H9 (cell line): ENCODE measurements at regions not wholly inside any gene's neighbourhood (a gene's known extent, or its start where the extent isn't known, plus 50 kb on each side); places are given as distances from the start of the nearest gene placed in this dataset.

Source experiments
- DNase-seq: peaks from one replicate; pipeline ENCODE4 v3.0.0-alpha.2; 2017
- H2AFZ ChIP-seq: one replicate; pipeline ENCODE4 v1.6.1; 2013; ENCODE audit warnings: mild to moderate bottlenecking, low read length, control low read depth, moderate library complexity
- H2AK5ac ChIP-seq: 2 replicates; pipeline ENCODE4 v1.6.1; 2013; ENCODE audit warnings: low read length, control low read depth, mixed read lengths; ENCODE audit not compliant: insufficient read length
- H2BK120ac ChIP-seq: one replicate; pipeline ENCODE4 v1.6.1; 2013; ENCODE audit warnings: low read depth, mild to moderate bottlenecking, low read length, control low read depth, inconsistent platforms; ENCODE audit not compliant: poor library complexity, severe bottlenecking
- H2BK12ac ChIP-seq: 2 replicates; pipeline ENCODE4 v1.6.1; 2013; ENCODE audit warnings: low read length, control low read depth, mixed read lengths, low read depth; ENCODE audit not compliant: insufficient read length
- H2BK15ac ChIP-seq: 2 replicates; pipeline ENCODE4 v1.6.1; 2013; ENCODE audit warnings: low read depth, low read length, control low read depth
- H2BK20ac ChIP-seq: one replicate; pipeline ENCODE4 v1.6.1; 2013; ENCODE audit warnings: low read depth, mild to moderate bottlenecking, low read length, control low read depth, inconsistent platforms; ENCODE audit not compliant: poor library complexity, severe bottlenecking
- H2BK5ac ChIP-seq: 2 replicates; pipeline ENCODE4 v1.6.1; 2013; ENCODE audit warnings: low read length, control low read depth, mixed read lengths; ENCODE audit not compliant: insufficient read length
- H3K14ac ChIP-seq: 2 replicates; pipeline ENCODE4 v1.6.1; 2013; ENCODE audit warnings: low read length, control low read depth; ENCODE audit not compliant: insufficient read depth
- H3K18ac ChIP-seq: 2 replicates; pipeline ENCODE4 v1.6.1; 2013; ENCODE audit warnings: low read depth, mild to moderate bottlenecking, mixed read lengths, low read length, control low read depth; ENCODE audit not compliant: insufficient read length
- H3K23ac ChIP-seq: 2 replicates; pipeline ENCODE4 v1.6.1; 2013; ENCODE audit warnings: low read length, control low read depth, mixed read lengths, low read depth; ENCODE audit not compliant: insufficient read length
- H3K23me2 ChIP-seq: 2 replicates; pipeline ENCODE4 v1.6.1; 2013; ENCODE audit warnings: low read depth, mild to moderate bottlenecking, mixed read lengths, low read length, control low read depth; ENCODE audit not compliant: insufficient read length, poor library complexity, severe bottlenecking
- H3K27ac ChIP-seq: 2 replicates; pipeline ENCODE4 v1.5.1; 2013; ENCODE audit warnings: low read length, control low read depth, mixed read lengths, low read depth; ENCODE audit not compliant: insufficient read length
- H3K27me3 ChIP-seq: 2 replicates; pipeline ENCODE4 v1.6.1; 2013; ENCODE audit warnings: low read length, control low read depth, inconsistent platforms; ENCODE audit not compliant: insufficient read depth
- H3K4ac ChIP-seq: 2 replicates; pipeline ENCODE4 v1.6.1; 2013; ENCODE audit warnings: low read depth, mild to moderate bottlenecking, control low read depth, inconsistent platforms, low read length, moderate library complexity
- H3K4me1 ChIP-seq: 2 replicates; pipeline ENCODE4 v1.6.1; 2013; ENCODE audit warnings: low read length, control low read depth, inconsistent platforms; ENCODE audit not compliant: insufficient read depth
- H3K4me2 ChIP-seq: 2 replicates; pipeline ENCODE4 v1.6.1; 2013; ENCODE audit warnings: low read length, control low read depth, mixed read lengths; ENCODE audit not compliant: insufficient read length, insufficient read depth
- H3K56ac ChIP-seq: 2 replicates; pipeline ENCODE4 v1.6.1; 2013; ENCODE audit warnings: low read depth, mild to moderate bottlenecking, mixed read lengths, low read length, control low read depth; ENCODE audit not compliant: insufficient read length
- H3K79me1 ChIP-seq: 2 replicates; pipeline ENCODE4 v1.6.1; 2013; ENCODE audit warnings: low read depth, mild to moderate bottlenecking, moderate library complexity, low read length, control low read depth, inconsistent platforms; ENCODE audit not compliant: insufficient read depth, poor library complexity, severe bottlenecking
- H3K79me2 ChIP-seq: 2 replicates; pipeline ENCODE4 v1.6.1; 2013; ENCODE audit warnings: low read length, control low read depth, inconsistent platforms; ENCODE audit not compliant: insufficient read depth
- H3K9ac ChIP-seq: 2 replicates; pipeline ENCODE4 v1.6.1; 2013; ENCODE audit warnings: low read length, control low read depth, mixed read lengths; ENCODE audit not compliant: insufficient read length; ENCODE audit errors: extremely low read depth
- H3K9me3 ChIP-seq: one replicate; pipeline ENCODE4 v1.6.1; 2013; ENCODE audit warnings: low read depth, low read length, inconsistent platforms; ENCODE audit not compliant: control insufficient read depth
- H3T11ph ChIP-seq: one replicate; pipeline ENCODE4 v1.6.1; 2013; ENCODE audit warnings: mild to moderate bottlenecking, low read length, control low read depth, inconsistent platforms
- H4K20me1 ChIP-seq: one replicate; pipeline ENCODE4 v1.6.1; 2013; ENCODE audit not compliant: control insufficient read depth, insufficient read length, insufficient read depth
- H4K5ac ChIP-seq: 2 replicates; pipeline ENCODE4 v1.6.1; 2013; ENCODE audit warnings: low read depth, mild to moderate bottlenecking, mixed read lengths, low read length, control low read depth; ENCODE audit not compliant: insufficient read length
- H4K8ac ChIP-seq: replicated peaks from 2 replicates; pipeline ENCODE4 v1.6.1; 2013; ENCODE audit warnings: low read length, control low read depth, mixed read lengths, low read depth; ENCODE audit not compliant: insufficient read length
- H4K91ac ChIP-seq: 2 replicates; pipeline ENCODE4 v1.6.1; 2013; ENCODE audit warnings: low read depth, mild to moderate bottlenecking, moderate library complexity, mixed read lengths, low read length, control low read depth; ENCODE audit not compliant: insufficient read length
- H3K27ac Mint-ChIP-seq, 3 experiments: 2 replicates in 2 of 3; 3 replicates in 1 of 3; pipeline ENCODE4 v1.8.0; 2020 to 2021; ENCODE audit warnings: mixed read lengths in 3 of 3, mild to moderate bottlenecking in 1 of 3, moderate library complexity in 1 of 3
- H3K27me3 Mint-ChIP-seq: 2 replicates; pipeline ENCODE4 v1.8.0; 2021; ENCODE audit warnings: low read depth, mild to moderate bottlenecking, moderate library complexity, mixed read lengths
- H3K36me3 Mint-ChIP-seq, 3 experiments: 2 replicates in 2 of 3; 3 replicates in 1 of 3; pipeline ENCODE4 v1.8.0; 2020 to 2021; ENCODE audit warnings: low read depth in 3 of 3, mixed read lengths in 3 of 3; ENCODE audit not compliant: insufficient read depth in 1 of 3
- H3K4me1 Mint-ChIP-seq, 2 experiments: 2 replicates each; pipeline ENCODE4 v1.8.0; 2020; ENCODE audit warnings: mixed read lengths in 2 of 2
- H3K4me3 Mint-ChIP-seq, 2 experiments: 2 replicates in 1 of 2; 3 replicates in 1 of 2; pipeline ENCODE4 v1.8.0; 2020 to 2021; ENCODE audit warnings: mild to moderate bottlenecking in 2 of 2, mixed read lengths in 2 of 2, moderate library complexity in 1 of 2
- H3K9me3 Mint-ChIP-seq, 2 experiments: 2 replicates in 1 of 2; 3 replicates in 1 of 2; pipeline ENCODE4 v1.8.0; 2020; ENCODE audit warnings: mild to moderate bottlenecking in 2 of 2, mixed read lengths in 2 of 2, moderate library complexity in 1 of 2
- CTCF ChIP-seq: fragments of 200-600 bp; sonication (generic); conservative IDR thresholded peaks from 3 replicates; pipeline ENCODE4 v1.8.0; 2021; ENCODE audit warnings: antibody characterized with exemption, mild to moderate bottlenecking
- WGBS: extraction: QIAGEN DNeasy Blood & Tissue Kit; methylation state at CpG from one replicate; pipeline ENCODE4 v1.1.7; 2013; ENCODE audit warnings: missing lambda C conversion rate, low lambda C conversion rate, mixed read lengths; ENCODE audit not compliant: insufficient read length; ENCODE audit errors: extremely low coverage; 5-methylcytosine and 5-hydroxymethylcytosine counted together

GRCh38 chr15:86028961-86029360, 50.7 kb upstream of the AGBL1 start:
- no CpG with 5 or more reads among the region's 4 CpGs for WGBS

More at GRCh38 chr15:86028961-86029360, 50.7 kb upstream of the AGBL1 start:
- Mint-ChIP-seq H3K4me3 (no peak overlapping the region), H3K4me1 (no peaks in the 10 kb centered on the region), H3K9me3 (no peaks in the 10 kb centered on the region; a peak in 1 of 5 replicates), H3K36me3 (no peaks in the 10 kb centered on the region), H3K27me3 (no peaks in the 10 kb centered on the region), H3K27ac (no peak overlapping the region)
- no peak overlapping the region for H2BK20ac ChIP-seq
- no peak overlapping the region for H3K23ac ChIP-seq
- no peak overlapping the region for H3K14ac ChIP-seq
- H3K4ac ChIP-seq = no peak overlapping the region
- no peaks in the 10 kb centered on the region for H3K4me1 ChIP-seq
- H3K27ac ChIP-seq = no peak overlapping the region
- H3T11ph ChIP-seq = no peak overlapping the region
- H3K4me2 ChIP-seq = no peak overlapping the region
- H3K18ac ChIP-seq = no peak overlapping the region
- no peak overlapping the region for H2BK15ac ChIP-seq
- no peaks in the 10 kb centered on the region for H3K79me1 ChIP-seq
- no peak overlapping the region for H4K8ac ChIP-seq
- no peaks in the 10 kb centered on the region for H3K23me2 ChIP-seq
- DNase-seq = no peak
- H2AK5ac ChIP-seq = no peak overlapping the region
- H2BK5ac ChIP-seq = no peak overlapping the region
- no peak overlapping the region for H2AFZ ChIP-seq
- H4K20me1 ChIP-seq = no peaks in the 10 kb centered on the region
- H4K91ac ChIP-seq = no peak overlapping the region
- H3K56ac ChIP-seq = no peak overlapping the region
- no peaks in the 10 kb centered on the region for H3K27me3 ChIP-seq
- H4K5ac ChIP-seq = no peak overlapping the region
- H2BK120ac ChIP-seq = no peak overlapping the region
- H3K9ac ChIP-seq = no peak overlapping the region
- H3K9me3 ChIP-seq = no peaks in the 10 kb centered on the region
- TF ChIP-seq CTCF = no peak
- H3K79me2 ChIP-seq = no peaks in the 10 kb centered on the region
- no peak overlapping the region for H2BK12ac ChIP-seq
